HG03159 (cell line): ENCODE measurements at regions not wholly inside any gene's neighbourhood (a gene's known extent, or its start where the extent isn't known, plus 50 kb on each side); places are given as distances from the start of the nearest gene placed in this dataset.
"Not testable (repeated sequence)": the region's sequence is repeated elsewhere in the genome, so short reads cannot be mapped to it uniquely, and the experiment has no call there.

Source experiments
- ATAC-seq: cut with Tn5 transposase; IDR thresholded peaks from one replicate; pipeline ENCODE4 v1.9.1; 2021; ENCODE audit warnings: mild to moderate bottlenecking, moderate library complexity; ENCODE audit not compliant: unreplicated experiment

- no peak for ATAC-seq
These were observed 182.4 kb downstream of the COX18 start for GRCh38 chr4:72887152-72887551.

- ATAC-seq: no peak
These were observed 182.9 kb downstream of the COX18 start for GRCh38 chr4:72886602-72887001.

- ATAC-seq: not testable (repeated sequence)
These were observed 185.3 kb downstream of the COX18 start for GRCh38 chr4:72884225-72884624.

- ATAC-seq: no peak
These were observed 192.6 kb downstream of the COX18 start for GRCh38 chr4:72876946-72877345.

GRCh38 chr4:72875545-72875944 is 194.0 kb downstream of the COX18 start:
- ATAC-seq: no peak

- ATAC-seq: no peak
These were observed 194.4 kb downstream of the COX18 start for GRCh38 chr4:72875138-72875537.

- no peak for ATAC-seq
These were observed 204.6 kb downstream of the COX18 start for GRCh38 chr4:72864898-72865297.

GRCh38 chr4:72864277-72864676 is 205.2 kb downstream of the COX18 start:
- not testable (repeated sequence) for ATAC-seq

GRCh38 chr4:72860766-72861165 is 208.8 kb downstream of the COX18 start:
- no peak for ATAC-seq

- no peak for ATAC-seq
These were observed 211.2 kb downstream of the COX18 start for GRCh38 chr4:72858328-72858727.

- no peak for ATAC-seq
These were observed 211.7 kb downstream of the COX18 start for GRCh38 chr4:72857787-72858186.

- ATAC-seq: no peak
These were observed 212.3 kb downstream of the COX18 start for GRCh38 chr4:72857216-72857615.

- no peak for ATAC-seq
These were observed 223.0 kb downstream of the COX18 start for GRCh38 chr4:72846280-72847111.

- ATAC-seq: no peak
These were observed 226.1 kb downstream of the COX18 start for GRCh38 chr4:72843466-72843865.

- no peak for ATAC-seq
These were observed 227.2 kb downstream of the COX18 start for GRCh38 chr4:72842323-72842722.

- ATAC-seq: not testable (repeated sequence)
These were observed 229.3 kb downstream of the COX18 start for GRCh38 chr4:72840166-72840565.

GRCh38 chr4:72828864-72829263 is 240.7 kb downstream of the COX18 start:
- ATAC-seq: no peak

- ATAC-seq: no peak
These were observed 241.5 kb downstream of the COX18 start for GRCh38 chr4:72827968-72828367.

- ATAC-seq: no peak
These were observed 249.4 kb downstream of the COX18 start for GRCh38 chr4:72820107-72820506.

GRCh38 chr4:72817012-72817411 is 248.0 kb upstream of the ADAMTS3 start:
- no peak for ATAC-seq

GRCh38 chr4:72814241-72814640 is 245.2 kb upstream of the ADAMTS3 start:
- ATAC-seq: no peak

GRCh38 chr4:72809208-72809607 is 240.2 kb upstream of the ADAMTS3 start:
- no peak for ATAC-seq

GRCh38 chr4:72805284-72805683 is 236.3 kb upstream of the ADAMTS3 start:
- no peak for ATAC-seq
